HepG2 (cell line): ENCODE measurements at regions not wholly inside any gene's neighbourhood (a gene's known extent, or its start where the extent isn't known, plus 50 kb on each side); places are given as distances from the start of the nearest gene placed in this dataset.
A peak's percentile ranks its signal among the peaks of the same experiment; 100 is the strongest.

ENCODE experiments used
- AFF4 ChIP-seq: sonication (generic); formaldehyde crosslinking; IDR thresholded peaks from 2 replicates; pipeline ENCODE4 v1.4.0; 2020; ENCODE audit warnings: missing genetic modification reagents
- JDP2 ChIP-seq: sonication (generic); formaldehyde crosslinking; IDR thresholded peaks from 2 replicates; pipeline ENCODE4 v1.8.1; 2022; ENCODE audit warnings: missing genetic modification reagents, borderline replicate concordance
- KDM5A ChIP-seq: fragments of 200-600 bp; sonication (generic); IDR thresholded peaks from 2 replicates; pipeline ENCODE4 v1.7.0; 2018; ENCODE audit warnings: antibody characterized with exemption, mild to moderate bottlenecking, low read length, borderline replicate concordance
- LRRFIP1 ChIP-seq: sonication (generic); formaldehyde crosslinking; conservative IDR thresholded peaks from 2 replicates; pipeline ENCODE4 v1.4.0; 2020; ENCODE audit warnings: missing genetic modification reagents
- MXD4 ChIP-seq: IDR thresholded peaks from 2 replicates; pipeline ENCODE4 v1.6.1; 2016; ENCODE audit warnings: mild to moderate bottlenecking, missing biosample characterization, missing genetic modification reagents
- NAIF1 ChIP-seq: sonication (generic); formaldehyde crosslinking; IDR thresholded peaks from 2 replicates; pipeline ENCODE4 v1.5.0; 2020; ENCODE audit warnings: mild to moderate bottlenecking, missing genetic modification reagents, borderline replicate concordance
- RBM22 ChIP-seq: fragments of 200-400 bp; formaldehyde crosslinking; optimal IDR thresholded peaks from 2 replicates; pipeline ENCODE3; 2017; ENCODE audit warnings: mild to moderate bottlenecking, low read length, moderate library complexity
- RXRB ChIP-seq: IDR thresholded peaks from 2 replicates; pipeline ENCODE4 v1.6.1; 2016; ENCODE audit warnings: borderline replicate concordance, missing genetic modification reagents, missing compliant biosample characterization
- SALL1 ChIP-seq: sonication (generic); formaldehyde crosslinking; IDR thresholded peaks from 2 replicates; pipeline ENCODE4 v1.8.0; 2022; ENCODE audit warnings: mild to moderate bottlenecking, missing genetic modification reagents
- TARDBP ChIP-seq: sonication (generic); formaldehyde crosslinking; IDR thresholded peaks from 2 replicates; pipeline ENCODE4 v1.8.0; 2022; ENCODE audit warnings: mild to moderate bottlenecking, missing genetic modification reagents
- YEATS4 ChIP-seq: sonication (generic); formaldehyde crosslinking; IDR thresholded peaks from 2 replicates; pipeline ENCODE4 v1.4.0; 2020; ENCODE audit warnings: missing genetic modification reagents, borderline replicate concordance
- ZNF44 ChIP-seq: sonication (generic); formaldehyde crosslinking; IDR thresholded peaks from 2 replicates; pipeline ENCODE4 v1.5.1; 2020; ENCODE audit warnings: mild to moderate bottlenecking, missing genetic modification reagents
- ZNF660 ChIP-seq: sonication (generic); formaldehyde crosslinking; IDR thresholded peaks from 2 replicates; pipeline ENCODE4 v1.5.1; 2020; ENCODE audit warnings: mild to moderate bottlenecking, low read depth, missing genetic modification reagents, borderline replicate concordance
- ZNF792 ChIP-seq: IDR thresholded peaks from 2 replicates; pipeline ENCODE4 v1.6.1; 2016
- ZSCAN25 ChIP-seq: sonication (generic); formaldehyde crosslinking; IDR thresholded peaks from 2 replicates; pipeline ENCODE4 v1.8.0; 2022; ENCODE audit warnings: mild to moderate bottlenecking, missing genetic modification reagents
- TF ChIP-seq, protein P1 (sequence below): sonication (generic); formaldehyde crosslinking; IDR thresholded peaks from 2 replicates; pipeline ENCODE4; 2020; ENCODE audit warnings: missing genetic modification reagents, mild to moderate bottlenecking, borderline replicate concordance
- TF ChIP-seq, protein P2 (sequence below): sonication (generic); formaldehyde crosslinking; IDR thresholded peaks from 2 replicates; pipeline ENCODE4 v1.9.0; 2021; ENCODE audit warnings: missing genetic modification reagents, borderline replicate concordance
- TF ChIP-seq, protein P3 (sequence below): sonication (generic); formaldehyde crosslinking; conservative IDR thresholded peaks from 2 replicates; pipeline ENCODE4 v1.4.0; 2020; ENCODE audit warnings: missing genetic modification reagents

- no peak for TF ChIP-seq AFF4 (CRISPR knock-in tag)
- no peak for TF ChIP-seq ZSCAN25
- TF ChIP-seq, protein P1, sequence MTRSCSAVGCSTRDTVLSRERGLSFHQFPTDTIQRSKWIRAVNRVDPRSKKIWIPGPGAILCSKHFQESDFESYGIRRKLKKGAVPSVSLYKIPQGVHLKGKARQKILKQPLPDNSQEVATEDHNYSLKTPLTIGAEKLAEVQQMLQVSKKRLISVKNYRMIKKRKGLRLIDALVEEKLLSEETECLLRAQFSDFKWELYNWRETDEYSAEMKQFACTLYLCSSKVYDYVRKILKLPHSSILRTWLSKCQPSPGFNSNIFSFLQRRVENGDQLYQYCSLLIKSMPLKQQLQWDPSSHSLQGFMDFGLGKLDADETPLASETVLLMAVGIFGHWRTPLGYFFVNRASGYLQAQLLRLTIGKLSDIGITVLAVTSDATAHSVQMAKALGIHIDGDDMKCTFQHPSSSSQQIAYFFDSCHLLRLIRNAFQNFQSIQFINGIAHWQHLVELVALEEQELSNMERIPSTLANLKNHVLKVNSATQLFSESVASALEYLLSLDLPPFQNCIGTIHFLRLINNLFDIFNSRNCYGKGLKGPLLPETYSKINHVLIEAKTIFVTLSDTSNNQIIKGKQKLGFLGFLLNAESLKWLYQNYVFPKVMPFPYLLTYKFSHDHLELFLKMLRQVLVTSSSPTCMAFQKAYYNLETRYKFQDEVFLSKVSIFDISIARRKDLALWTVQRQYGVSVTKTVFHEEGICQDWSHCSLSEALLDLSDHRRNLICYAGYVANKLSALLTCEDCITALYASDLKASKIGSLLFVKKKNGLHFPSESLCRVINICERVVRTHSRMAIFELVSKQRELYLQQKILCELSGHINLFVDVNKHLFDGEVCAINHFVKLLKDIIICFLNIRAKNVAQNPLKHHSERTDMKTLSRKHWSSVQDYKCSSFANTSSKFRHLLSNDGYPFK (CRISPR knock-in tag), result no peak
- no peak for TF ChIP-seq ZNF660
- no peak for TF ChIP-seq ZNF44 (CRISPR knock-in tag)
- TF ChIP-seq SALL1 (CRISPR knock-in tag), result peak; percentile 63
- no peak; the same call in 1 of the 2 replicates for TF ChIP-seq ZNF792 (CRISPR knock-in tag)
- TF ChIP-seq, protein P2, sequence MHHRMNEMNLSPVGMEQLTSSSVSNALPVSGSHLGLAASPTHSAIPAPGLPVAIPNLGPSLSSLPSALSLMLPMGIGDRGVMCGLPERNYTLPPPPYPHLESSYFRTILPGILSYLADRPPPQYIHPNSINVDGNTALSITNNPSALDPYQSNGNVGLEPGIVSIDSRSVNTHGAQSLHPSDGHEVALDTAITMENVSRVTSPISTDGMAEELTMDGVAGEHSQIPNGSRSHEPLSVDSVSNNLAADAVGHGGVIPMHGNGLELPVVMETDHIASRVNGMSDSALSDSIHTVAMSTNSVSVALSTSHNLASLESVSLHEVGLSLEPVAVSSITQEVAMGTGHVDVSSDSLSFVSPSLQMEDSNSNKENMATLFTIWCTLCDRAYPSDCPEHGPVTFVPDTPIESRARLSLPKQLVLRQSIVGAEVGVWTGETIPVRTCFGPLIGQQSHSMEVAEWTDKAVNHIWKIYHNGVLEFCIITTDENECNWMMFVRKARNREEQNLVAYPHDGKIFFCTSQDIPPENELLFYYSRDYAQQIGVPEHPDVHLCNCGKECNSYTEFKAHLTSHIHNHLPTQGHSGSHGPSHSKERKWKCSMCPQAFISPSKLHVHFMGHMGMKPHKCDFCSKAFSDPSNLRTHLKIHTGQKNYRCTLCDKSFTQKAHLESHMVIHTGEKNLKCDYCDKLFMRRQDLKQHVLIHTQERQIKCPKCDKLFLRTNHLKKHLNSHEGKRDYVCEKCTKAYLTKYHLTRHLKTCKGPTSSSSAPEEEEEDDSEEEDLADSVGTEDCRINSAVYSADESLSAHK (CRISPR knock-in tag), result no peak
- TF ChIP-seq JDP2 (CRISPR knock-in tag), result no peak
- no peak for TF ChIP-seq RBM22
- no peak for TF ChIP-seq LRRFIP1 (CRISPR knock-in tag)
- peak; percentile 78 for TF ChIP-seq RXRB (CRISPR knock-in tag)
- TF ChIP-seq NAIF1 (CRISPR knock-in tag), result no peak
- TF ChIP-seq KDM5A, result no peak
- TF ChIP-seq MXD4 (CRISPR knock-in tag), result no peak
- TF ChIP-seq TARDBP (CRISPR knock-in tag), result peak; percentile 49; the same call in 1 of the 2 replicates
- no peak; the same call in 1 of the 2 replicates for TF ChIP-seq YEATS4 (CRISPR knock-in tag)
- TF ChIP-seq, protein P3, sequence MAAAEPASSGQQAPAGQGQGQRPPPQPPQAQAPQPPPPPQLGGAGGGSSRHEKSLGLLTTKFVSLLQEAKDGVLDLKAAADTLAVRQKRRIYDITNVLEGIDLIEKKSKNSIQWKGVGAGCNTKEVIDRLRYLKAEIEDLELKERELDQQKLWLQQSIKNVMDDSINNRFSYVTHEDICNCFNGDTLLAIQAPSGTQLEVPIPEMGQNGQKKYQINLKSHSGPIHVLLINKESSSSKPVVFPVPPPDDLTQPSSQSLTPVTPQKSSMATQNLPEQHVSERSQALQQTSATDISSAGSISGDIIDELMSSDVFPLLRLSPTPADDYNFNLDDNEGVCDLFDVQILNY, result no peak
Measured at GRCh38 chr3:72571638-72572114, 276.6 kb downstream of the SHQ1 start (continued).
